Muscle of leg (tissue), 3 donors: ENCODE measurements at regions not wholly inside any gene's neighbourhood (a gene's known extent, or its start where the extent isn't known, plus 50 kb on each side); places are given as distances from the start of the nearest gene placed in this dataset.

Source experiments
- DNase-seq: peaks from one replicate; pipeline ENCODE4 v3.0.0; 2013
- H3K27ac ChIP-seq: one replicate; pipeline ENCODE4 v1.5.1; 2013; ENCODE audit warnings: mild to moderate bottlenecking, low read length, control low read depth
- H3K27me3 ChIP-seq: one replicate; pipeline ENCODE4 v1.6.1; 2013; ENCODE audit warnings: low read length; ENCODE audit not compliant: control insufficient read depth, insufficient read depth
- H3K36me3 ChIP-seq: one replicate; pipeline ENCODE4 v1.6.1; 2013; ENCODE audit warnings: low read length; ENCODE audit not compliant: control insufficient read depth, insufficient read depth
- H3K4me1 ChIP-seq: one replicate; pipeline ENCODE4 v1.6.1; 2013; ENCODE audit warnings: low read length; ENCODE audit not compliant: control insufficient read depth, insufficient read depth
- H3K4me3 ChIP-seq: one replicate; pipeline ENCODE4 v1.5.1; 2013; ENCODE audit warnings: low read length, control low read depth
- H3K9me3 ChIP-seq: replicated peaks from 2 replicates; pipeline ENCODE4 v1.6.1; 2013; ENCODE audit warnings: low read depth, low read length; ENCODE audit not compliant: control insufficient read depth
- WGBS: methylation state at CpG from one replicate; pipeline ENCODE4 v1.1.5; 2013; ENCODE audit warnings: missing lambda C conversion rate; ENCODE audit not compliant: insufficient coverage; 5-methylcytosine and 5-hydroxymethylcytosine counted together

GRCh38 chr11:112744041-112744440 lies 217.2 kb upstream of the NCAM1 start:
- H3K4me3 ChIP-seq = no peak overlapping the region
- no peaks in the 10 kb centered on the region for H3K9me3 ChIP-seq
- DNase-seq = no peak
- H3K27me3 ChIP-seq = peaks cover 26% of the 10 kb centered on the region
- no peaks in the 10 kb centered on the region for H3K36me3 ChIP-seq
- 14% methylated on average over 1 of the region's 2 CpGs for WGBS
- H3K4me1 ChIP-seq = peaks cover 8% of the 10 kb centered on the region
- H3K27ac ChIP-seq = no peak overlapping the region

GRCh38 chr11:112745973-112746372 lies 215.2 kb upstream of the NCAM1 start:
- 65% methylated on average over 5 of the region's 6 CpGs for WGBS
- peaks cover 26% of the 10 kb centered on the region for H3K27me3 ChIP-seq
- H3K4me3 ChIP-seq = no peak overlapping the region
- H3K36me3 ChIP-seq = no peaks in the 10 kb centered on the region
- H3K4me1 ChIP-seq = peaks cover 17% of the 10 kb centered on the region
- DNase-seq = no peak
- no peaks in the 10 kb centered on the region for H3K9me3 ChIP-seq
- H3K27ac ChIP-seq = no peak overlapping the region

GRCh38 chr11:112748252-112748651 lies 213.0 kb upstream of the NCAM1 start:
- Histone ChIP-seq H3K4me3 (no peak overlapping the region), H3K4me1 (peaks cover 25% of the 10 kb centered on the region), H3K36me3 (no peaks in the 10 kb centered on the region), H3K27me3 (peaks cover 25% of the 10 kb centered on the region), H3K9me3 (no peaks in the 10 kb centered on the region), H3K27ac (no peak overlapping the region)
- DNase-seq = no peak
- WGBS = 56% methylated on average over 5 of the region's 5 CpGs

- Histone ChIP-seq H3K9me3 (no peaks in the 10 kb centered on the region), H3K27ac (no peak overlapping the region), H3K27me3 (peaks cover 25% of the 10 kb centered on the region), H3K36me3 (no peaks in the 10 kb centered on the region), H3K4me3 (no peak overlapping the region), H3K4me1 (peaks cover 25% of the 10 kb centered on the region)
- WGBS = 16% methylated on average over 5 of the region's 10 CpGs
- no peak for DNase-seq
Measured at GRCh38 chr11:112748713-112749543, 212.3 kb upstream of the NCAM1 start.

- Histone ChIP-seq H3K27ac (no peak overlapping the region), H3K4me3 (no peak overlapping the region), H3K9me3 (no peaks in the 10 kb centered on the region), H3K4me1 (peaks cover 28% of the 10 kb centered on the region), H3K27me3 (peaks cover 12% of the 10 kb centered on the region), H3K36me3 (no peaks in the 10 kb centered on the region)
- peak; percentile 24 for DNase-seq
- WGBS = 53% methylated on average over 4 of the region's 4 CpGs
Measured at GRCh38 chr11:112751329-112751728, 209.9 kb upstream of the NCAM1 start.

- WGBS = 67% methylated on average over 1 of the region's 2 CpGs
- Histone ChIP-seq H3K9me3 (no peaks in the 10 kb centered on the region), H3K4me3 (no peak overlapping the region), H3K4me1 (peaks cover 31% of the 10 kb centered on the region), H3K27ac (no peak overlapping the region), H3K36me3 (no peaks in the 10 kb centered on the region), H3K27me3 (peaks cover 9% of the 10 kb centered on the region)
- DNase-seq = peak; percentile 59
Measured at GRCh38 chr11:112751772-112752171, 209.4 kb upstream of the NCAM1 start.

- 54% methylated on average over 3 of the region's 4 CpGs for WGBS
- Histone ChIP-seq H3K4me1 (peaks cover 38% of the 10 kb centered on the region), H3K4me3 (no peak overlapping the region), H3K9me3 (no peaks in the 10 kb centered on the region), H3K36me3 (no peaks in the 10 kb centered on the region), H3K27me3 (peaks cover 9% of the 10 kb centered on the region), H3K27ac (no peak overlapping the region)
- DNase-seq = no peak
Measured at GRCh38 chr11:112752563-112752962, 208.7 kb upstream of the NCAM1 start.

- no peak for DNase-seq
- peaks cover 8% of the 10 kb centered on the region for H3K27me3 ChIP-seq
- WGBS = no CpG with 5 or more reads among the region's 2 CpGs
- peaks cover 33% of the 10 kb centered on the region for H3K4me1 ChIP-seq
- H3K4me3 ChIP-seq = no peak overlapping the region
- H3K9me3 ChIP-seq = no peaks in the 10 kb centered on the region
- H3K27ac ChIP-seq = no peak overlapping the region
- no peaks in the 10 kb centered on the region for H3K36me3 ChIP-seq
Measured at GRCh38 chr11:112753706-112754105, 207.5 kb upstream of the NCAM1 start.

GRCh38 chr11:112759418-112759817 lies 201.8 kb upstream of the NCAM1 start:
- no peak for DNase-seq
- WGBS = no CpG with 5 or more reads among the region's 2 CpGs
- Histone ChIP-seq H3K27me3 (peaks cover 6% of the 10 kb centered on the region), H3K4me1 (peaks cover 15% of the 10 kb centered on the region), H3K36me3 (no peaks in the 10 kb centered on the region), H3K9me3 (no peaks in the 10 kb centered on the region), H3K4me3 (no peak overlapping the region), H3K27ac (no peak overlapping the region)

GRCh38 chr11:112760396-112761059 lies 200.7 kb upstream of the NCAM1 start:
- Histone ChIP-seq H3K4me1 (peaks cover 15% of the 10 kb centered on the region), H3K36me3 (no peaks in the 10 kb centered on the region), H3K27me3 (peaks cover 6% of the 10 kb centered on the region), H3K4me3 (no peak overlapping the region), H3K9me3 (no peaks in the 10 kb centered on the region), H3K27ac (no peak overlapping the region)
- WGBS = 75% methylated on average over 6 of the region's 7 CpGs
- no peak for DNase-seq
